NT2/D1 (cell line): ENCODE measurements at regions not wholly inside any gene's neighbourhood (a gene's known extent, or its start where the extent isn't known, plus 50 kb on each side); places are given as distances from the start of the nearest gene placed in this dataset.

ENCODE experiments used
- DNase-seq: peaks from one replicate; pipeline ENCODE4 v3.0.0-alpha.2; 2011; ENCODE audit warnings: low read depth, low spot score
- H3K27me3 ChIP-seq: 2 replicates; pipeline ENCODE4 v1.6.0; 2011; ENCODE audit warnings: mild to moderate bottlenecking; ENCODE audit not compliant: insufficient read length, insufficient read depth
- H3K36me3 ChIP-seq: 2 replicates; pipeline ENCODE4 v1.6.1; 2011; ENCODE audit warnings: mild to moderate bottlenecking, low read length, mixed read lengths; ENCODE audit not compliant: insufficient read depth, insufficient read length
- H3K4me1 ChIP-seq: 2 replicates; pipeline ENCODE4 v1.5.1; 2011; ENCODE audit not compliant: insufficient read depth, insufficient read length
- H3K4me3 ChIP-seq: 2 replicates; pipeline ENCODE4 v1.5.1; 2011; ENCODE audit warnings: low read depth; ENCODE audit not compliant: insufficient read length
- H3K9ac ChIP-seq: 2 replicates; pipeline ENCODE4 v1.6.0; 2011; ENCODE audit warnings: low read depth; ENCODE audit not compliant: insufficient read length
- H3K9me3 ChIP-seq: 2 replicates; pipeline ENCODE4 v1.5.1; 2011; ENCODE audit warnings: mild to moderate bottlenecking, low read length; ENCODE audit not compliant: insufficient read depth
- SUZ12 ChIP-seq: IDR thresholded peaks from 2 replicates; pipeline ENCODE4 v1.6.1; 2011; ENCODE audit not compliant: insufficient read length, insufficient read depth; ENCODE audit errors: extremely low read depth
- YY1 ChIP-seq: IDR thresholded peaks from 2 replicates; pipeline ENCODE4 v1.6.1; 2011; ENCODE audit not compliant: insufficient read length, insufficient read depth
- ZNF274 ChIP-seq: IDR thresholded peaks from 2 replicates; pipeline ENCODE4 v1.6.1; 2011; ENCODE audit warnings: mild to moderate bottlenecking, low read depth, low read length

DNA sequence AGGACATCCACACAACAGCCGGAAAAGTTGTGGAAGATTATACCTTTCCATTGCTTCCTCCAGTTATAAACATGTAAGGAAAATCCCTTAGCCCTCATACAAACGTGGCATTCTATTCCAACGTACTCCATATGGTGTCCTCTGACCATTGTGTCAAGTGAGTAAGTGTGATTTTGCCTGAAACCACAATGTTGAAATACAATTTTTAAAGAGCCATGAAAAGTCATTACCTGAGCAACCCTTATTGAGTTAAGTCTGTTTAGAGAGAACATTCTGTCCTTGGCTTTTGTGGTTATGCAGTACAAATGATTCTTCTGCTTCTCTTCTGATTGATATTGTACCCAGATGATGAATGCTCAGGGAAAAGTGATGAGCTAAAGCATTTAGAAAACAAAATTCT is 530.1 kb downstream of the HAO1 start:
- H3K9ac ChIP-seq: no peak overlapping the region
- no peak for DNase-seq
- no peaks in the 10 kb centered on the region for H3K27me3 ChIP-seq
- no peak overlapping the region for H3K4me3 ChIP-seq
- TF ChIP-seq ZNF274: no peak
- TF ChIP-seq SUZ12: no peak
- no peak for TF ChIP-seq YY1
- H3K36me3 ChIP-seq: no peaks in the 10 kb centered on the region
- H3K9me3 ChIP-seq: no peaks in the 10 kb centered on the region
- no peaks in the 10 kb centered on the region for H3K4me1 ChIP-seq

DNA sequence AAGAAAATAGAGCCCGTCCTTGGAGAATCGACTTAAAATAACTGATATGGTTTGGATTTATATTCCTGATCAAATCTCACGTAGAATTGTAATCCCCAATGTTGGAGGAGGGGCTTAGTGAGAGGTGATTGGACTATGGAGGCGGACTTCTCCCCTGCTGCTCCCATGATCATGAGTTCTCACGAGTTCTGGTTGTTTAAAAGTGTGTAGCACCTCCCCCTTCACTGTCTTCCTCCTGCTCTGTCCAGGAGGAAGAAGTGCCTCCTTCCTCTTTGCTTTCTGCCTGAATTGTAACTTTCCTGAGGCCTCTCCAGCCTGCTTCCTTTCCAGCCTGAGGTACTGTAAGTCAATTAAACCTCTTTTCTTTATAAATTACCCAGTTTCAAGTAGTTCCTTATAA is 529.2 kb downstream of the HAO1 start:
- TF ChIP-seq YY1 (no peak), SUZ12 (no peak), ZNF274 (no peak)
- no peaks in the 10 kb centered on the region for H3K4me1 ChIP-seq
- no peaks in the 10 kb centered on the region for H3K9me3 ChIP-seq
- no peak for DNase-seq
- H3K4me3 ChIP-seq: no peak overlapping the region
- no peaks in the 10 kb centered on the region for H3K36me3 ChIP-seq
- no peak overlapping the region for H3K9ac ChIP-seq
- H3K27me3 ChIP-seq: no peaks in the 10 kb centered on the region

DNA sequence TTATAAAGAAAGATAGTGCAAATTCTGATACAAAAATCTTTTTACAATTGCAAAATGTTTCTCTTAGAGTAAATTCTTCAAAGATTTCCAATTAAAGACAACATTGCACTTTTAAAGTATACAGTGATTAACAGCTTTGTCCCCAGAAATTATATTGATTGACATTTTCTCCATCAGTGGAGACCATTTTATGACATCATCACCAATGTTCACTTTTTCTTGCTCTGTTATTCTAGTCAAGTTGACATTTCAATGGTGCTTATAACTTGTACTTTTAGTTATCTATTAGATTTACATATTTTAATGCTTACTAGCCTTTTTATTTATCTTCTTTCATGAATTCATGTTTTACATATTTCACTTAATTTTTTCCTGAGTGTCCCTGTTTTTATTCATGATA is 524.8 kb downstream of the HAO1 start:
- H3K9me3 ChIP-seq: no peaks in the 10 kb centered on the region
- H3K4me1 ChIP-seq: no peaks in the 10 kb centered on the region
- H3K4me3 ChIP-seq: no peak overlapping the region
- H3K27me3 ChIP-seq: no peaks in the 10 kb centered on the region
- no peaks in the 10 kb centered on the region for H3K36me3 ChIP-seq
- no peak overlapping the region for H3K9ac ChIP-seq
- no peak for DNase-seq
- TF ChIP-seq ZNF274 (no peak), SUZ12 (no peak), YY1 (no peak)

DNA sequence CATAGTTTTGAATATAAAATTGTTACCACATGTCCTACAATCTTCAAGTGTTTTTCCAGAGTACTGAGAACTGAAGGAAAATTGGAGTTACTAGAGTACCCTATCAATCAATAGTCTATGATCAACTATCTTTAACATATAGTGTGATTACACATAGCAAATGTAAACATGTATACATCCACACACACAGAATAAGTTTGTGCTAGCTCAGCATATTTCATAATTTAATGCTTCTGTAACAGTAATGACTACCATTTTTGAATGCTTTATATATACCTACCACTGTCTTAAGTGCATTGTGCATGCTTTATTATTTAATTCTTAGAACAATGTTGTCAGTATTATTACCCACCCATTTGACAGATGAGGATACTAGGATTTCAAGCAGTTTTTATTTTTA is 523.9 kb downstream of the HAO1 start:
- DNase-seq: no peak
- TF ChIP-seq YY1 (no peak), ZNF274 (no peak), SUZ12 (no peak)
- no peaks in the 10 kb centered on the region for H3K4me1 ChIP-seq
- no peak overlapping the region for H3K4me3 ChIP-seq
- no peaks in the 10 kb centered on the region for H3K27me3 ChIP-seq
- no peak overlapping the region for H3K9ac ChIP-seq
- H3K9me3 ChIP-seq: no peaks in the 10 kb centered on the region
- H3K36me3 ChIP-seq: no peaks in the 10 kb centered on the region

DNA sequence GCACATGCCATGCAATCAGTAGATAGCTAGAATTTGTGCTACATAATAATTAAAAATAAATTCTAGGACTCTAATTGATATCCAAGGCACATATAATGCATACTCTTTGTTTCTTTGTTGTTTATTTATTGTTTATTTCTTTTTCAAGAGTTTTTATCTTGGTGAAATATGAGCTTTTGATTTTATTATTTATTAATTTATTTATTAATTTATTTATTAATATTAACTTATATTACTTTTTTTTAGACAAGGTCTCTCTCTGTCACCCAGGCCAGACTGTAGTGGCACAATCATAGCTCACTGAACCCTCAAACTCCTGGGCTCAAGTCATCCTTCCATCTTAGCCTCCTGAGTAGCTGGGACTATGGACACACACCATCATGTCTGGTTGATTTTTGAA is 519.9 kb downstream of the HAO1 start:
- no peak for DNase-seq
- H3K4me3 ChIP-seq: no peak overlapping the region
- no peaks in the 10 kb centered on the region for H3K27me3 ChIP-seq
- TF ChIP-seq YY1: no peak
- TF ChIP-seq ZNF274: no peak
- no peak for TF ChIP-seq SUZ12
- H3K36me3 ChIP-seq: no peaks in the 10 kb centered on the region
- H3K9ac ChIP-seq: no peak overlapping the region
- H3K4me1 ChIP-seq: no peaks in the 10 kb centered on the region
- no peaks in the 10 kb centered on the region for H3K9me3 ChIP-seq

DNA sequence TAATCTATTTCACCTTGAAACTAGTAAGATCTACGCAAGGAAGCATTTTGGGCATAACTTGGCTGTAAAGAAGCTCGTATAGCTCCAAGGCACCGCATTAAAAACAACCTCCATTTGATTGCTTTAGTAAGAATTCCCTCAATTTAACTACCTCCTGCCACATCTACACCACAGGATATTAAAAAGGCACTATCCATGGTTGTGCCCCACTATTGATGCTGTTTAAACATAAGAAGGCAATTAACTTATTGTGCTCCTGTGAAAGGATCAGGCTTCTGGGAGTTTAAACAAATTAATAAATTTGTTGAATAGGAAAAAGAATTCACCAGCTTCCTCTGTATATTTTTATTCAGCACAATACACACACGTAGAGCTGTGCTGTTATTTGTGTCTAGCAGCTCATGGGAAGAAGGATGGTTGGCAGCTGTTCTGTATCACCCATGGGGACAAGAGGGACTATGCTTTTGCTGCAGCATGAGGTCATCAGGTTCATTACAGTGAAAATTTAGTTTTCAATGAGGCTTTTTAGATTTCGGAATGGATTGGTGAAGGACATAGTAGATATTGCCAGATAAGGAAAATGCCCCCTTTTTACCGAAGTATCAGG is 513.3 kb downstream of the HAO1 start:
- H3K9ac ChIP-seq: no peak overlapping the region
- H3K4me1 ChIP-seq: no peaks in the 10 kb centered on the region
- no peak for TF ChIP-seq YY1
- TF ChIP-seq SUZ12: no peak
- no peak for TF ChIP-seq ZNF274
- no peaks in the 10 kb centered on the region for H3K27me3 ChIP-seq
- H3K36me3 ChIP-seq: no peaks in the 10 kb centered on the region
- no peaks in the 10 kb centered on the region for H3K9me3 ChIP-seq
- no peak for DNase-seq
- H3K4me3 ChIP-seq: no peak overlapping the region

DNA sequence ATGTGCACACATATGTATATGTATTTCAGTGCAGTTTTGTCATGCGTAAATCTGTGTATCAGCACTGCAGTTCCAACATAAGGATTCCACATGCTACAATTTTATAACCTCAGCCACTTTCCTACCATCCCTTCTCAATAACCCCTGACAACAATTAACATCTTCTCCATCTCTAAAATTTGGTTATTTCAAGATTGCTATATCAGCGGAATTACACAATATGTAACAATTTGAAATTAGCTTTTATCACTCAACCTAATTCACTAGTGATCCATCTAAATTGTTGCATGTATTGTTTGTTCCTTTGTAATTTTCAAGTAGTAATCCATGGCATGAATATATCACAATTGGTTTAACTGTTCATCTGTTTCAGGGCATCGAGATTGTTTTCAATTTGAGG is 511.3 kb downstream of the HAO1 start:
- Histone ChIP-seq H3K4me1 (no peaks in the 10 kb centered on the region), H3K9me3 (no peaks in the 10 kb centered on the region), H3K4me3 (no peak overlapping the region), H3K36me3 (no peaks in the 10 kb centered on the region), H3K9ac (no peak overlapping the region), H3K27me3 (no peaks in the 10 kb centered on the region)
- no peak for DNase-seq
- TF ChIP-seq ZNF274 (no peak), YY1 (no peak), SUZ12 (no peak)
